Smooth muscle cell (in vitro differentiated cells): ENCODE measurements at regions not wholly inside any gene's neighbourhood (a gene's known extent, or its start where the extent isn't known, plus 50 kb on each side); places are given as distances from the start of the nearest gene placed in this dataset.

Experiments used
- DNase-seq: peaks from one replicate; lab custom pipeline; 2025; ENCODE audit not compliant: unreplicated experiment; lab: John Stamatoyannopoulos, UW
- H2AFZ ChIP-seq: fragments of 200-600 bp; sonication (generic); 2 replicates; pipeline ENCODE4 v1.6.0; 2016; ENCODE audit warnings: antibody characterized with exemption, low read depth, mild to moderate bottlenecking
- H3F3A ChIP-seq: fragments of 200-600 bp; sonication (generic); 2 replicates; pipeline ENCODE4 v1.6.0; 2017; ENCODE audit warnings: antibody characterized with exemption, low read depth
- H3K27ac ChIP-seq: fragments of 200-600 bp; sonication (generic); 2 replicates; pipeline ENCODE4 v1.5.1; 2016; ENCODE audit warnings: low read depth, mild to moderate bottlenecking
- H3K27me3 ChIP-seq: fragments of 200-600 bp; sonication (generic); 2 replicates; pipeline ENCODE4 v1.6.1; 2016; ENCODE audit warnings: low read depth, mild to moderate bottlenecking
- H3K36me3 ChIP-seq: fragments of 200-600 bp; sonication (generic); 2 replicates; pipeline ENCODE4 v1.5.1; 2016; ENCODE audit warnings: low read depth
- H3K4me1 ChIP-seq: fragments of 200-600 bp; sonication (generic); 2 replicates; pipeline ENCODE4 v1.5.1; 2016; ENCODE audit warnings: low read depth
- H3K4me2 ChIP-seq: fragments of 200-600 bp; sonication (generic); 2 replicates; pipeline ENCODE4 v1.6.0; 2016; ENCODE audit warnings: mild to moderate bottlenecking
- H3K4me3 ChIP-seq: fragments of 200-600 bp; sonication (generic); 2 replicates; pipeline ENCODE4 v1.5.1; 2016; ENCODE audit warnings: mild to moderate bottlenecking
- H3K79me2 ChIP-seq: fragments of 200-600 bp; sonication (generic); 2 replicates; pipeline ENCODE4 v1.6.0; 2016; ENCODE audit warnings: low read depth, mild to moderate bottlenecking
- H3K9ac ChIP-seq: fragments of 200-600 bp; sonication (generic); 2 replicates; pipeline ENCODE4 v1.6.0; 2016; ENCODE audit warnings: low read depth
- H3K9me3 ChIP-seq: fragments of 200-600 bp; sonication (generic); replicated peaks from 2 replicates; pipeline ENCODE4 v1.5.1; 2016; ENCODE audit warnings: low read depth
- H4K20me1 ChIP-seq: fragments of 200-600 bp; sonication (generic); 2 replicates; pipeline ENCODE4 v1.6.0; 2016; ENCODE audit warnings: low read depth
- WGBS: methylation state at CpG from one replicate; pipeline ENCODE4 v1.1.7; 2016; ENCODE audit warnings: low lambda C conversion rate; 5-methylcytosine and 5-hydroxymethylcytosine counted together
- TF ChIP-seq, protein P1 (sequence below): fragments of 200-600 bp; sonication (generic); IDR thresholded peaks from 2 replicates; pipeline ENCODE4 v1.5.1; 2017; ENCODE audit warnings: borderline replicate concordance, mild to moderate bottlenecking, antibody characterized with exemption; ENCODE audit not compliant: insufficient read depth, poor library complexity, severe bottlenecking

DNA sequence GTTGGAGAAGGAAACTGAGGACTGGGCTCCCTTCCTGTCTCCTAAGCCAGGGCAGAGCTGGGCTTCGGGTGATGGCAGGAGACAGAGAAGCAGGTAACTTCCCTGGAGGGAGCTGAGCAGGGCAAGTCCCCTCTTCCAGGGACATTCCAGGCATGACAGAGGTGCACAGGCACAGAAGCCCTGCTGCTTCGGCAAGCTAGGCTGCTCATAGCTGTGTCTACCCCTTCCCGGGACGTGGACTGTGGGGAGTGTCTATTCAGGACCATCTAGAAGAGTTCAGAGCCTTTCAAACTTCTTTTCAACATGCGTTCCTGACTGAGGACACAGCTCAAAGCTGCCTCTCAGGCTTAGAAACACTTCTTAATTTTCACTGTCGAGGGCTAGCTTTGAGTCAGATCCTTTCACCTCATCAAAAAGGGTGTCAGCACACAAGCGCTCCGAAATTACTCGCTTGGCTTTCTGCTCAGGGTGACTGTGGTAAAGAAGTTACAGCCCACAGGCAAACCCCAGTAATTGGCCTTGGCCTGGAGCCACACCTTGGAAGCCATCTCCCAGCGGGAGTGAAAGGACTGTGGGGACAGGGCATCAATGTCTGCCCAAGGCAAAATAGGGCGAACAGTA, 63.7 kb upstream of the STEAP1B start:
- Histone ChIP-seq H3K27ac (no peak overlapping the region), H3K9me3 (no peaks in the 10 kb centered on the region), H3K4me2 (peak overlapping the region; percentile 64), H3K79me2 (no peaks in the 10 kb centered on the region), H3K4me1 (peaks cover 33% of the 10 kb centered on the region), H3K27me3 (no peaks in the 10 kb centered on the region), H3K9ac (no peak overlapping the region), H3K36me3 (no peaks in the 10 kb centered on the region), H2AFZ (peak overlapping the region; percentile 26), H3K4me3 (peak overlapping the region; percentile 3), H3F3A (peaks cover 10% of the 10 kb centered on the region), H4K20me1 (no peaks in the 10 kb centered on the region)
- no peak for DNase-seq
- 54% methylated on average over 11 of the region's 11 CpGs for WGBS
- TF ChIP-seq, protein P1, sequence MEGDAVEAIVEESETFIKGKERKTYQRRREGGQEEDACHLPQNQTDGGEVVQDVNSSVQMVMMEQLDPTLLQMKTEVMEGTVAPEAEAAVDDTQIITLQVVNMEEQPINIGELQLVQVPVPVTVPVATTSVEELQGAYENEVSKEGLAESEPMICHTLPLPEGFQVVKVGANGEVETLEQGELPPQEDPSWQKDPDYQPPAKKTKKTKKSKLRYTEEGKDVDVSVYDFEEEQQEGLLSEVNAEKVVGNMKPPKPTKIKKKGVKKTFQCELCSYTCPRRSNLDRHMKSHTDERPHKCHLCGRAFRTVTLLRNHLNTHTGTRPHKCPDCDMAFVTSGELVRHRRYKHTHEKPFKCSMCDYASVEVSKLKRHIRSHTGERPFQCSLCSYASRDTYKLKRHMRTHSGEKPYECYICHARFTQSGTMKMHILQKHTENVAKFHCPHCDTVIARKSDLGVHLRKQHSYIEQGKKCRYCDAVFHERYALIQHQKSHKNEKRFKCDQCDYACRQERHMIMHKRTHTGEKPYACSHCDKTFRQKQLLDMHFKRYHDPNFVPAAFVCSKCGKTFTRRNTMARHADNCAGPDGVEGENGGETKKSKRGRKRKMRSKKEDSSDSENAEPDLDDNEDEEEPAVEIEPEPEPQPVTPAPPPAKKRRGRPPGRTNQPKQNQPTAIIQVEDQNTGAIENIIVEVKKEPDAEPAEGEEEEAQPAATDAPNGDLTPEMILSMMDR, result no peak

DNA sequence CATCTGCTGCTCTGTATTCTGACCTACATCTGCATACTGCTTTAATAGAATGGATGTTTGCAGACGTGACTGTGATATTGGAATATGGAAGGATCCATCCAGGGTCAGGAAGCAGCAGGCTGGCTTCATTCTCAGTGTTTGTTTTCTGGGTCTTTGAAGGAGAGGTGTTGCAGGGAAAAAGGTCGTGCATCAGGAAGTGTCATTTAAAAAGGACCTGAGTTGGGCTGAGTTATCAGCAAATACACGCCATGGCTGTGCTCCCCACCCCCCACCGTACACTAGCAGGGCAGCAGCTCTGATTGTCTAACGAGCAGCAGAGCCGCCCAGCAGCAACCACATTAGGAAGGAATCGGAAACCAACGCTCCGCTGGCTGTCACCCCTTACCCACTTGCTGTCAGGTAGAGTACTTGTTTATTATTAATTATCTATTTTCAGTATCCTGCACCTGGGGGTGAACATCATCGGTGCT, 63.1 kb upstream of the STEAP1B start:
- no peaks in the 10 kb centered on the region for H3K36me3 ChIP-seq
- peak overlapping the region; percentile 68 for H3K27ac ChIP-seq
- H3K4me2 ChIP-seq, result peak overlapping the region; percentile 64
- H3K9me3 ChIP-seq, result no peaks in the 10 kb centered on the region
- H3K79me2 ChIP-seq, result no peaks in the 10 kb centered on the region
- H3F3A ChIP-seq, result peaks cover 10% of the 10 kb centered on the region
- no peaks in the 10 kb centered on the region for H3K27me3 ChIP-seq
- peak overlapping the region; percentile 17 for H3K9ac ChIP-seq
- no peaks in the 10 kb centered on the region for H4K20me1 ChIP-seq
- H3K4me1 ChIP-seq, result peaks cover 33% of the 10 kb centered on the region
- TF ChIP-seq, protein P1, result no peak
- 33% methylated on average over 10 of the region's 10 CpGs for WGBS
- no peak for DNase-seq
- peak overlapping the region; percentile 3 for H3K4me3 ChIP-seq
- peak overlapping the region; percentile 26 for H2AFZ ChIP-seq

DNA sequence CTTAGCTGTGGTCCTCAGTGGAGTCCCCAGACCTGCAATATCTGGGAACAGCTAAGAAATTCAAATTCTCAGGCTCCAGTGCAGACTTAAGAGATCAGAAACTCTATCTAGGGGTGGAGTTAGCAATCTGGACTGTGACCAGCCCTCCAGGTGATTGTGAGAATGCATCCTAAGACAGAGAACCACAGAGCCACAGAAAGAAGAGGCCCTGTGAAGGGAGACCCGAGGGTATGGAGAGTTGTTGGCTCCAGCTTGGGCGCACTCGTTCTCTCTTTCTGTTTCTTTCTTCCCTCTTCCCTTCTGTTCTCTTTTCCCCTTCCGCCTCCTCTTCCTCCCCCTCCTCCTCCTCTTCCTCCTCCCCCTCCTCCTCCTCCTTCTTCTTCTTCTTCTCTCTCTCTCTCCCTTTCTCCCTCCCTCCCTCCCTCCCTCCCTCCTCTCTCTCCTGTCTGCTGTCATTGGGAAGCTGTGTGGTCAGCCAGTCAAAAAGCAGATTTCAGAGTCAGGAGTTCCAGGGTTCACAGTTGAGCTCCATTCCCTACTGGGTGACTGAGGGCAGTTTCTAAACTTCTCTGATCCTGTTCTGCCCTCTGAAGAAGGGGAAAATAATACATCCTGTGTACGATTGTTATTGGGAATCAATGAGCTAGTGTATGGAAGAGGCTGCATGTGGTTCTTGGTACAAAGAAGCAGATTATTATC, 62.1 kb upstream of the STEAP1B start:
- Histone ChIP-seq H3K27me3 (no peaks in the 10 kb centered on the region), H3K9ac (peak overlapping the region; percentile 17), H3K27ac (peak overlapping the region; percentile 68), H3K4me3 (no peak overlapping the region), H3F3A (peaks cover 10% of the 10 kb centered on the region), H3K9me3 (no peaks in the 10 kb centered on the region), H4K20me1 (no peaks in the 10 kb centered on the region), H3K4me1 (peaks cover 33% of the 10 kb centered on the region), H3K79me2 (no peaks in the 10 kb centered on the region), H3K4me2 (peak overlapping the region; percentile 64), H2AFZ (peak overlapping the region; percentile 26), H3K36me3 (no peaks in the 10 kb centered on the region)
- whole genome bisulfite sequencing, result 32% methylated on average over 5 of the region's 5 CpGs
- TF ChIP-seq, protein P1, result no peak
- DNase-seq, result no peak
